ENCODE measurements at regions not wholly inside any gene's neighbourhood (a gene's known extent, or its start where the extent isn't known, plus 50 kb on each side); places are given as distances from the start of the nearest gene placed in this dataset.
A peak's percentile ranks its signal among the peaks of the same experiment; 100 is the strongest.
"Not testable (repeated sequence)": the region's sequence is repeated elsewhere in the genome, so short reads cannot be mapped to it uniquely, and the experiment has no call there.

DNA sequence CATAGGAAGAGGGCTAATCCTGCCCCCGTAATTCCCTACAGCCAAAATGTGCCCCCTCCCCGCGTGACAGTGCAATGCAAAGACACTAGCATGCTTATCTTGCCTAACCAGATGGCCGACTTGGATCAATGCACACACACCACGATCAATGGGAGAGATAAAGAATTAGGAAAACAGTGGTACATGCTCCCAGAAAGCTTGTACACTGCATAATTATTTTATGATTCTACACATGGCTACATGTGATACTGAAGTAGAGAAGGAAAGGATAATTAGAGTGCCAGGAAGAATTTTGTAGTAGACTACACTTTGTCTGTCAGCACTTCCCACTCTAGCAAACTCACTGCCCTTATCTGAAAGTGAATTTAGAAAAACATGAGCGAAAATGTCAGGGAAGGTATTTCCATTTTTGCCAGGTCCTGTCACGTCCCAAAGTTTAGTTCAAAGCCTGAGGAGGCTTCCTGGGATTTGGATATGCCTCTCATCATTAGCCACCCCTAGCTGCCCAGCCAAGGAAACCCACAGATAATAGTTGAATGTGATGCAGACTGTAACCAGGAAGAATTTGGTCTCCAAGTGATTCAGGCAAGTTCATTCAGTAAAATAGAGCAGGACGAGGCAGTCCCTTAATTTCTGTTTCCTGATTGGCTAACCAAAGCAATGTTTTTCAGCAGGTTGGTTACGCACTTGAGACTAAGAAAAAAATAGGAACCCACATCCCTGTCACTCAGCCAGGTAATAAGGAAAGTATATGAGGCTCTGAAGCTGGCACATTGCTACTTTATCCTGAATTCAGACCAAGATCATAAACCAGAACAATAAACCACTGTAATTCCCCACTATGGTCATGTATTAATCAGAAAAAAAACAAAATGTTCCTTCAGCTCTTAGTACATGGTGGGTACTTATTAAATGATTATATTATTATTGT lies 199.6 kb upstream of the OTX2 start:
- H3K27ac ChIP-seq: peak overlapping the region; percentile 40; the same call in 1 of the 2 replicates
- TF ChIP-seq, protein P1, sequence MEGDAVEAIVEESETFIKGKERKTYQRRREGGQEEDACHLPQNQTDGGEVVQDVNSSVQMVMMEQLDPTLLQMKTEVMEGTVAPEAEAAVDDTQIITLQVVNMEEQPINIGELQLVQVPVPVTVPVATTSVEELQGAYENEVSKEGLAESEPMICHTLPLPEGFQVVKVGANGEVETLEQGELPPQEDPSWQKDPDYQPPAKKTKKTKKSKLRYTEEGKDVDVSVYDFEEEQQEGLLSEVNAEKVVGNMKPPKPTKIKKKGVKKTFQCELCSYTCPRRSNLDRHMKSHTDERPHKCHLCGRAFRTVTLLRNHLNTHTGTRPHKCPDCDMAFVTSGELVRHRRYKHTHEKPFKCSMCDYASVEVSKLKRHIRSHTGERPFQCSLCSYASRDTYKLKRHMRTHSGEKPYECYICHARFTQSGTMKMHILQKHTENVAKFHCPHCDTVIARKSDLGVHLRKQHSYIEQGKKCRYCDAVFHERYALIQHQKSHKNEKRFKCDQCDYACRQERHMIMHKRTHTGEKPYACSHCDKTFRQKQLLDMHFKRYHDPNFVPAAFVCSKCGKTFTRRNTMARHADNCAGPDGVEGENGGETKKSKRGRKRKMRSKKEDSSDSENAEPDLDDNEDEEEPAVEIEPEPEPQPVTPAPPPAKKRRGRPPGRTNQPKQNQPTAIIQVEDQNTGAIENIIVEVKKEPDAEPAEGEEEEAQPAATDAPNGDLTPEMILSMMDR (conservative IDR thresholded peaks at IDR 0.05): no peak

DNA sequence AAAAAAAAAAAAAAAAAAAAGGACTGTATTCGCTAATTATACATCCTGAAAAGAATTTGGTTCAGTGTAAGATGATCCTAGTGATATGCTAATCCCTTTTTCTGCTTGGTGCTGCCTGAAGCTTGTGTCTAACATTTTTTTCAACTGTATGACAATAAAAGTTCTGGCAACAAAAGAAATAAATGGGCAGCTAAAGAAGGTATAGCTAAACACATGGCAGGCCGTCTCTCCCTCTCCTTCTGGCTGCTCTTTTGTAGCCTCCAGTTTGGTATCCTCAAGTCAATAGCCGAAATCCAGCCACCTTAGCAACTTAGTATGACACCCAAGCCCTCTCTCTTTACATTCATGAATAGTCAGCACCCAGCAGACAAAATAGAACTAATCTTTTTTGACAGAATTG lies 198.3 kb upstream of the OTX2 start:
- TF ChIP-seq, protein P1 (conservative IDR thresholded peaks at IDR 0.05): no peak
- H3K27ac ChIP-seq: peak overlapping the region; percentile 40; the same call in 1 of the 2 replicates

DNA sequence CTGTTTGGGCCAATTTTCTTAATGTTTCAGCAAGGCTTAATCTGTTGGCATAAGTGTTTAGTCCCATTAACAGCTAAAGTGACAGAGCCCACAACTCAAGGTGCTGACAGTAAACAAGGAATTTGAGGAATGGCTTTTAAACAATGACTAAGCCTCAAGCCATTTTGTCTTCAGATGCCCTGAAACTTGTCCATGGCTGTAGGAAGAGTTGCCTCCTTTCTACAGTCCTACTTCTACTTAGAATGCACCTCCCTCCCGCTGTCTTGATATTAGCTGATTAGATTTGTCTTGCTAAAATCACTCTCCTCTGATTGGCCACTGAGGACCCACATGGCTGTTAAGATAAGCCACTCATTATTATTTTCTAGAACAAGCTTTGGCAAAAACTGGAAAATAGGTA lies 188.4 kb upstream of the OTX2 start:
- TF ChIP-seq, protein P1 (conservative IDR thresholded peaks at IDR 0.05): no peak
- no peak overlapping the region for H3K27ac ChIP-seq

DNA sequence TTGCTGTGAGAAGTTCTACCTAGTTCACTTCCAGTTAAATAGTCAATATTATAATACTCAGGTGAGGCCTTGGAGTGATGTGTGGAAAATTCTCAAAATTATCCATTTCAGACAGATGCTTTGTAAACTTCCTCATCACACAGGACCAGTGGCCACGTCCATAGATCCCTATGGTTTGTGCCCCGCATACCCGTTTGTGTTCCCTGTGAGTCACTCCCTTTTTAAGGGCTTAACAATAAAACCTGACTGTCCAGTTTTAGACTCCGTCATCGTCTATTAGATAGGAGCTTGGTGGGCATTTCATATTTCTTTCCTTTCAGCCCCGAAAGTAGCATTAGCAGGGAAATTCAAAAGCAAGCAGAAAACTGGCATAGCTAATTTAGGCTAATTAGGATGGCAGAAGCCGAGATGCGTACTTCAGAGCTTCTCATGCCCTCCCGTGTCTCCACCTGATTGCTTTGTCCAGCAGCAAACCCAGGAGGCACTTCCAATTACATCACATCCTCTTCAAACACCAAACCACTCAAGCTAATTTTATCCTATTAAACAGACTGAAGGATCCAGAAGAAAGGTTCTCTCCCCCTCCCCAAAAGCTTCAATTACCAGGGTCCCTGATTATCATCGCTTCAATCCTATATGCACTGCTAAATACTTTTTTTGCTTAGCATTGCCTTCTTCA lies 186.6 kb upstream of the OTX2 start:
- TF ChIP-seq, protein P1 (conservative IDR thresholded peaks at IDR 0.05): no peak
- H3K27ac ChIP-seq: no peak overlapping the region

DNA sequence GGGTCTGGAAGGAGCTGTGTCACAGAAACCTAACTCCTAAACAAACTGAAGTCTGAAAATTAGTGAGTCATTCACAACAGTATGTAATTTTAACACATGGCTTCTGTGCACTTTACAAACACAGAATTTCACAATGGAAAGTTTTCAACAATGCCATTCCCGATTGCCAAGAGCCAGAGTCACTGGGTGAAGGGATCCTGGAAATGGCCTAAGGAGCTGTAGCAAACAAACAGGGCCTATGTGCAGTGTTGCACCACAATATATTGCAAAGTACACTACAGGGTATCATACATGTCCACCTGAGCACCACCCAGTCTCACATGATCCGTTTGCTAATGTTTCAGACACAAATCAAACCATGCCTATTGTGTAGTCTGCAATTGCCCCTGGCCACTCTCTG lies 184.7 kb upstream of the OTX2 start:
- TF ChIP-seq, protein P1 (conservative IDR thresholded peaks at IDR 0.05): no peak
- no peak overlapping the region for H3K27ac ChIP-seq

DNA sequence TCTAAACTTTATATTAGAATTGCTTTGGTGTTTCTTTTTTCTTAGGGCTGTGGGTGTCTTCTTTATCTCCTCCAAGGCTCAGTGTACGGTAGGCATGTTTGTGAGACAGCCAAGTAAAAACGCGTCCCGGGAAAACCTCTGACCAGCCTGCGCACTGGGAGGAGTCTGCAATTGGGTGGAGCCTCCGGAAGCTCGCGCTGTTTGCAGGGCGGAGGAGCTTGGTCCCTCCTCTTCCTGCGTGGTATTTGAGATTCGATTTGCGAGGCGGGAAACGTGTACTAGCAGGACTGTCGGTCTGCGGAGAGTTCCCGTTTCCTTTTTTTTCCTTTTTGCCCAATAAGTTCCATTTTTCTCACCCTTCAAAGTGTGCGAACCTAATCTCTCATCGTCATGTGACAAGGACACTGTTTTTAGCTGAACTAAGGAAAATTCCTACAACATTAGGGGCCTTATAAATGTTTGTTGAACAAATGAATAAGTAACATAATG lies 182.1 kb upstream of the OTX2 start:
- TF ChIP-seq, protein P1 (conservative IDR thresholded peaks at IDR 0.05): no peak
- H3K27ac ChIP-seq: no peak overlapping the region

DNA sequence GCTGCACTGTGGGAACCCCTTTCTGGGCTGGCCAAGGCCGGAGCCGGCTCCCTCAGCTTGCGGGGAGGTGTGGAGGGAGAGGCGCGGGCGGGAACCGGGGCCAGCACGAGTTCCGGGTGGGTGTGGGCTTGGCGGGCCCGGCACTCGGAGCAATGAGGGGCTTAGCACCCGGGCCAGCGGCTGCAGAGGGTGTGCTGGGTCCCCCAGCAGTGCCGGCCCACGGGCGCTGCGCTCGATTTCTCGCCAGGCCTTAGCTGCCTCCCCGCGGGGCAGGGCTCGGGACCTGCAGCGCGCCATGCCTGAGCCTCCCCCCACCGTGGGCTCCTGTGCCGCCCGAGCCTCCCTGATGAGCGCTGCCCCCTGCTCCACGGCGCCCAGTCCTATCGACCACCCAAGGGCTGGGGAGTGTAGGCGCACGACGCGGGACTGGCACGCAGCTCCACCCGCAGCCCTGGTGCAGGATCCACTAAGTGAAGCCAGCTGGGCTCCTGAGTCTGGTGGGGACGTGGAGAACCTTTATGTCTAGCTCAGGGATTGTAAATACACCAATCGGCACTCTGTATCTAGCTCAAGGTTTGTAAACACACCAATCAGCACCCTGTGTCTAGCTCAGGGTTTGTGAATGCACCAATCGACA lies 180.8 kb upstream of the OTX2 start:
- not testable (repeated sequence) for H3K27ac ChIP-seq

Data from VCaP (cell line).